HUES48 (cell line): ENCODE measurements at regions not wholly inside any gene's neighbourhood (a gene's known extent, or its start where the extent isn't known, plus 50 kb on each side); places are given as distances from the start of the nearest gene placed in this dataset.

Experiments used
- H3K27ac ChIP-seq: one replicate; pipeline ENCODE4 v1.7.0; 2013; ENCODE audit warnings: low read depth, low read length, inconsistent platforms
- H3K27me3 ChIP-seq: 2 replicates; pipeline ENCODE4 v1.6.1; 2013; ENCODE audit warnings: mild to moderate bottlenecking, low read length; ENCODE audit not compliant: control insufficient read depth, insufficient read depth
- H3K36me3 ChIP-seq: 2 replicates; pipeline ENCODE4 v1.6.1; 2013; ENCODE audit warnings: low read length; ENCODE audit not compliant: control insufficient read depth, insufficient read depth
- H3K4me1 ChIP-seq: 2 replicates; pipeline ENCODE4 v1.6.1; 2013; ENCODE audit warnings: mild to moderate bottlenecking, low read length; ENCODE audit not compliant: control insufficient read depth, insufficient read depth
- H3K4me3 ChIP-seq: 2 replicates; pipeline ENCODE4 v1.5.1; 2013; ENCODE audit warnings: mild to moderate bottlenecking, low read depth, low read length
- H3K9ac ChIP-seq: 2 replicates; pipeline ENCODE4 v1.6.1; 2013; ENCODE audit warnings: mild to moderate bottlenecking, low read depth, low read length, moderate library complexity
- H3K9me3 ChIP-seq: 2 replicates; pipeline ENCODE4 v1.6.1; 2013; ENCODE audit warnings: low read length; ENCODE audit not compliant: control insufficient read depth, insufficient read depth

- Histone ChIP-seq H3K9ac (no peak overlapping the region), H3K9me3 (no peaks in the 10 kb centered on the region), H3K27ac (no peak overlapping the region), H3K4me3 (no peak overlapping the region), H3K4me1 (no peaks in the 10 kb centered on the region), H3K36me3 (no peaks in the 10 kb centered on the region), H3K27me3 (no peaks in the 10 kb centered on the region)
These were observed 927.5 kb upstream of the VRK2 start for GRCh38 chr2:57119141-57119540.

- Histone ChIP-seq H3K27ac (no peak overlapping the region), H3K9ac (no peak overlapping the region), H3K36me3 (no peaks in the 10 kb centered on the region), H3K9me3 (no peaks in the 10 kb centered on the region), H3K4me3 (no peak overlapping the region), H3K27me3 (no peaks in the 10 kb centered on the region), H3K4me1 (no peaks in the 10 kb centered on the region)
These were observed 920.2 kb upstream of the VRK2 start for GRCh38 chr2:57126410-57126809.

- no peak overlapping the region for H3K4me3 ChIP-seq
- no peak overlapping the region for H3K9ac ChIP-seq
- H3K4me1 ChIP-seq = no peaks in the 10 kb centered on the region
- H3K9me3 ChIP-seq = no peaks in the 10 kb centered on the region
- no peaks in the 10 kb centered on the region for H3K27me3 ChIP-seq
- no peaks in the 10 kb centered on the region for H3K36me3 ChIP-seq
- no peak overlapping the region for H3K27ac ChIP-seq
These were observed 907.4 kb upstream of the VRK2 start for GRCh38 chr2:57139179-57139578.

GRCh38 chr2:57141269-57141668, 905.3 kb upstream of the VRK2 start:
- no peak overlapping the region for H3K27ac ChIP-seq
- no peaks in the 10 kb centered on the region for H3K9me3 ChIP-seq

GRCh38 chr2:57146951-57147350, 899.7 kb upstream of the VRK2 start:
- H3K9ac ChIP-seq = no peak overlapping the region
- H3K27me3 ChIP-seq = no peaks in the 10 kb centered on the region
- H3K4me1 ChIP-seq = no peaks in the 10 kb centered on the region
- no peaks in the 10 kb centered on the region; the same call in 1 of the 2 replicates for H3K9me3 ChIP-seq
- no peak overlapping the region for H3K4me3 ChIP-seq
- no peak overlapping the region for H3K27ac ChIP-seq
- H3K36me3 ChIP-seq = no peaks in the 10 kb centered on the region

More at GRCh38 chr2:57141269-57141668, 905.3 kb upstream of the VRK2 start:
- H3K36me3 ChIP-seq = no peaks in the 10 kb centered on the region
- no peaks in the 10 kb centered on the region for H3K4me1 ChIP-seq
- H3K27me3 ChIP-seq = no peaks in the 10 kb centered on the region
- no peak overlapping the region for H3K9ac ChIP-seq
- H3K4me3 ChIP-seq = no peak overlapping the region

GRCh38 chr2:57156231-57156924, 890.2 kb upstream of the VRK2 start:
- H3K4me1 ChIP-seq = peaks cover 12% of the 10 kb centered on the region; the same call in 1 of the 2 replicates
- no peaks in the 10 kb centered on the region for H3K9me3 ChIP-seq
- no peaks in the 10 kb centered on the region for H3K27me3 ChIP-seq
- no peak overlapping the region for H3K4me3 ChIP-seq
- H3K27ac ChIP-seq = peak overlapping the region; percentile 51
- H3K9ac ChIP-seq = no peak overlapping the region
- H3K36me3 ChIP-seq = no peaks in the 10 kb centered on the region

GRCh38 chr2:57160976-57161375, 885.6 kb upstream of the VRK2 start:
- Histone ChIP-seq H3K9me3 (no peaks in the 10 kb centered on the region), H3K4me1 (peaks cover 10% of the 10 kb centered on the region; the same call in 1 of the 2 replicates), H3K27ac (no peak overlapping the region), H3K36me3 (no peaks in the 10 kb centered on the region), H3K4me3 (no peak overlapping the region), H3K27me3 (no peaks in the 10 kb centered on the region), H3K9ac (no peak overlapping the region)

GRCh38 chr2:57177176-57177575, 869.4 kb upstream of the VRK2 start:
- Histone ChIP-seq H3K4me1 (no peaks in the 10 kb centered on the region), H3K27me3 (no peaks in the 10 kb centered on the region), H3K9ac (no peak overlapping the region), H3K4me3 (no peak overlapping the region), H3K9me3 (no peaks in the 10 kb centered on the region), H3K36me3 (no peaks in the 10 kb centered on the region), H3K27ac (no peak overlapping the region)

- Histone ChIP-seq H3K27ac (no peak overlapping the region), H3K4me3 (no peak overlapping the region), H3K9me3 (no peaks in the 10 kb centered on the region), H3K4me1 (peaks cover 7% of the 10 kb centered on the region), H3K27me3 (no peaks in the 10 kb centered on the region), H3K9ac (no peak overlapping the region), H3K36me3 (no peaks in the 10 kb centered on the region)
These were observed 866.5 kb upstream of the VRK2 start for GRCh38 chr2:57180042-57180567.

GRCh38 chr2:57180678-57181077, 865.9 kb upstream of the VRK2 start:
- H3K27me3 ChIP-seq = no peaks in the 10 kb centered on the region
- H3K27ac ChIP-seq = no peak overlapping the region
- no peak overlapping the region for H3K9ac ChIP-seq
- no peaks in the 10 kb centered on the region for H3K36me3 ChIP-seq
- H3K4me1 ChIP-seq = peaks cover 12% of the 10 kb centered on the region
- no peak overlapping the region for H3K4me3 ChIP-seq
- H3K9me3 ChIP-seq = no peaks in the 10 kb centered on the region

GRCh38 chr2:57181315-57182038, 865.1 kb upstream of the VRK2 start:
- H3K27ac ChIP-seq = no peak overlapping the region
- no peaks in the 10 kb centered on the region for H3K36me3 ChIP-seq
- peaks cover 12% of the 10 kb centered on the region for H3K4me1 ChIP-seq
- H3K4me3 ChIP-seq = no peak overlapping the region
- no peak overlapping the region for H3K9ac ChIP-seq
- H3K9me3 ChIP-seq = no peaks in the 10 kb centered on the region
- no peaks in the 10 kb centered on the region for H3K27me3 ChIP-seq
